ENCODE measurements at regions not wholly inside any gene's neighbourhood (a gene's known extent, or its start where the extent isn't known, plus 50 kb on each side); places are given as distances from the start of the nearest gene placed in this dataset.

GRCh38 chr11:71338801-71339395 lies 86.5 kb upstream of the SHANK2 start:
- no peak overlapping the region for H3K9ac ChIP-seq
- H2AFZ ChIP-seq (ENCODE audit: low read depth), result no peak overlapping the region
- CTCF ChIA-PET, result no interaction called here
- no peaks in the 10 kb centered on the region for H4K20me1 ChIP-seq (ENCODE audit: insufficient read depth)
- no peak overlapping the region for H3K4me3 ChIP-seq (ENCODE audit: low read depth in 2 of 2, low read length in 1 of 2)
- no peaks in the 10 kb centered on the region for H3K79me2 ChIP-seq (ENCODE audit: insufficient read depth)
- no peak for DNase-seq
- H3K36me3 ChIP-seq (replicated peaks in 1 of 2; ENCODE audit: control insufficient read depth in 1 of 2, insufficient read depth in 2 of 2, low read length in 1 of 2), result no peaks in the 10 kb centered on the region
- H3K9me2 ChIP-seq, result no peaks in the 10 kb centered on the region
- TF ChIP-seq ZBTB33 (IDR thresholded peaks at IDR 0.05; ENCODE audit: borderline replicate concordance, low read depth) (no peak), USF1 (IDR thresholded peaks at IDR 0.05; ENCODE audit: borderline replicate concordance, low read depth) (no peak)
- H3K27ac ChIP-seq (ENCODE audit: low read depth in 2 of 2, low read length in 1 of 2), result no peak overlapping the region
- no peaks in the 10 kb centered on the region for H3K27me3 ChIP-seq (ENCODE audit: insufficient read depth)
- H3K4me2 ChIP-seq, result no peak overlapping the region
- POLR2A ChIA-PET, result no interaction called here
- no peaks in the 10 kb centered on the region for H3K9me3 ChIP-seq
- 61% methylated on average over 12 of the region's 12 CpGs for WGBS (ENCODE audit: low lambda C conversion rate)
- H3F3A ChIP-seq (replicated peaks; ENCODE audit: insufficient read depth), result no peaks in the 10 kb centered on the region
- no peaks in the 10 kb centered on the region; a peak in 1 of 4 replicates for H3K4me1 ChIP-seq (ENCODE audit: control insufficient read depth in 1 of 2, insufficient read depth in 2 of 2, low read depth in 1 of 2, low read length in 1 of 2)

GRCh38 chr11:71336996-71337754 lies 84.8 kb upstream of the SHANK2 start:
- Histone ChIP-seq H3K9me2 (no peaks in the 10 kb centered on the region), H3K79me2 (ENCODE audit: insufficient read depth) (no peaks in the 10 kb centered on the region), H3K4me2 (no peak overlapping the region), H3K9ac (no peak overlapping the region), H3K4me3 (ENCODE audit: low read depth in 2 of 2, low read length in 1 of 2) (no peak overlapping the region), H2AFZ (ENCODE audit: low read depth) (no peak overlapping the region), H4K20me1 (ENCODE audit: insufficient read depth) (no peaks in the 10 kb centered on the region), H3K27me3 (ENCODE audit: insufficient read depth) (no peaks in the 10 kb centered on the region), H3K27ac (ENCODE audit: low read depth in 2 of 2, low read length in 1 of 2) (no peak overlapping the region), H3K36me3 (replicated peaks in 1 of 2; ENCODE audit: control insufficient read depth in 1 of 2, insufficient read depth in 2 of 2, low read length in 1 of 2) (no peaks in the 10 kb centered on the region), H3K9me3 (no peaks in the 10 kb centered on the region), H3F3A (replicated peaks; ENCODE audit: insufficient read depth) (no peaks in the 10 kb centered on the region), H3K4me1 (ENCODE audit: control insufficient read depth in 1 of 2, insufficient read depth in 2 of 2, low read depth in 1 of 2, low read length in 1 of 2) (no peaks in the 10 kb centered on the region; a peak in 1 of 4 replicates)
- POLR2A ChIA-PET, result no interaction called here
- 34% methylated on average over 12 of the region's 12 CpGs for WGBS (ENCODE audit: low lambda C conversion rate)
- CTCF ChIA-PET, result interaction anchor here (1.4 kb wide), 1 partner anchor 22 kb away, joined by 3 read pairs; no protein-coding TSS in a partner anchor
- DNase-seq, result no peak
- TF ChIP-seq RXRA (IDR thresholded peaks at IDR 0.05; ENCODE audit: borderline replicate concordance, low read depth), result no peak
- TF ChIP-seq SMC3 (IDR thresholded peaks at IDR 0.05; ENCODE audit: low read depth, low read length), result no peak
- no peak for TF ChIP-seq POLR2AphosphoS5 (IDR thresholded peaks at IDR 0.05; ENCODE audit: low read depth, low read length)
- no peak for TF ChIP-seq NRF1 (IDR thresholded peaks at IDR 0.05; ENCODE audit: low read depth, low read length)
- TF ChIP-seq USF2 (IDR thresholded peaks at IDR 0.05; ENCODE audit: borderline replicate concordance, low read depth, low read length), result no peak
- TF ChIP-seq IRF3 (IDR thresholded peaks at IDR 0.05; ENCODE audit: low read depth, low read length), result no peak
- TF ChIP-seq PBX3 (IDR thresholded peaks at IDR 0.05), result no peak
- no peak for TF ChIP-seq FOXM1 (IDR thresholded peaks at IDR 0.05; ENCODE audit: low read depth)
- no peak for TF ChIP-seq TAF1 (IDR thresholded peaks at IDR 0.05; ENCODE audit: borderline replicate concordance, low read depth, low read length)
- no peak for TF ChIP-seq USF1 (IDR thresholded peaks at IDR 0.05; ENCODE audit: borderline replicate concordance, low read depth)
- TF ChIP-seq RFX5 (IDR thresholded peaks at IDR 0.05; ENCODE audit: low read length), result no peak
- no peak for TF ChIP-seq REST (IDR thresholded peaks at IDR 0.05; ENCODE audit: low read depth, low read length)
- no peak for TF ChIP-seq FOSL2 (IDR thresholded peaks at IDR 0.05; ENCODE audit: borderline replicate concordance, low read depth)

All from SK-N-SH (cell line).